HG03520 (cell line): ENCODE measurements at regions not wholly inside any gene's neighbourhood (a gene's known extent, or its start where the extent isn't known, plus 50 kb on each side); places are given as distances from the start of the nearest gene placed in this dataset.

ENCODE experiments used
- ATAC-seq: cut with Tn5 transposase; IDR thresholded peaks from one replicate; pipeline ENCODE4 v1.9.1; 2021; ENCODE audit warnings: mild to moderate bottlenecking, moderate library complexity; ENCODE audit not compliant: unreplicated experiment

DNA sequence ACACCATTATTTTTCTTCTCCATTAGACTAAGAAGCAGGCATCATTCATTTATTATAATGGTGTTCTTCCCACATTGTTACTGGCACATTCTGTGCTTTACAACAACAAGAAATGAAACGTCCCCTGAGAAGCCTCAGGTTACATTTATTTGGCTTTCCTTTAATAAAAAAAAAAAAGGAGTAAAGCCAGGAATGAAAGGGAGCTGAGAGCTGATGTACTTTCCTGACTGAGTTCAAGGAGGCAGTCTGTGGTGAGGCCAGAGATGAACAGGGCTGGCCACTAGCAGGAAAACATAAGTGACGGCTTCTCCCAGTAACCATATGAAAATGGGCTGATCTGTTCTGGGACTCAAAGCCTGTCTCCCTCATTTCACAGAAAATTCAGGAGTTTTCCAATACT lies 742.1 kb downstream of the MAFB start:
- ATAC-seq: no peak

DNA sequence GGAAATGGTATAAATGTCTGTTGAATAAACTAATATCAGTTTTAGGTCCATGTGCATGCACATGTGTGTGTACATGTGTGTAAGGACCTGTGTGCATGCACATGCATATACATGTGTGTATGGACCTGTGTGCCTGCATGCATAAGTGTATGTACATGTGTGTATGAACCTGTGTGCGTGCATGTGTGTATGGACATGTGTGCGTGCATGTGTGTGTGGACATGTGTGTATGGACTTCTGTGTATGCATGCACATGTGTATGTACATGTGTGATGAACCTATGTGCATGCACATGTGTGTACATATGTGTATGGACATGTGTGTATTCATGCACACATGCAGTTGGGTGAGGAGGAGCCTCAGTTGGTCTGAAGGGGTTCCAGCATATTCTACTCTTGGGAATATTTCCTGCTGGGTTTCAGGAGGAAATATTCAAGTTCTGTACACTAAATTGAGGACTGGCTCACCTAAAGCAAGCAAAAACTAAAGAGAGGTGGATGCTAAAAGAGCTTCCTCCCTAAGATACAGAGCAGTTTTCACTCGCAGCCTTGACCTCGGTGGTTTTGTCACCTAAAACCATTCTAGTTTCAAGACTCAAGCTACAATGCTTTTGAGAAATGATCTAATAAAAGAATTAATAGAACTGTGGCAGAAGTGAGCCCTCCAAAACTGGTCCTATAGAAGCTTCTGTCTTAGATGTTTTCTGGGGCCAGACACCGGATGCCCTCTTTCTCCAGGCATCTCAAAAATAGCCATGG lies 742.8 kb downstream of the MAFB start:
- ATAC-seq: no peak

DNA sequence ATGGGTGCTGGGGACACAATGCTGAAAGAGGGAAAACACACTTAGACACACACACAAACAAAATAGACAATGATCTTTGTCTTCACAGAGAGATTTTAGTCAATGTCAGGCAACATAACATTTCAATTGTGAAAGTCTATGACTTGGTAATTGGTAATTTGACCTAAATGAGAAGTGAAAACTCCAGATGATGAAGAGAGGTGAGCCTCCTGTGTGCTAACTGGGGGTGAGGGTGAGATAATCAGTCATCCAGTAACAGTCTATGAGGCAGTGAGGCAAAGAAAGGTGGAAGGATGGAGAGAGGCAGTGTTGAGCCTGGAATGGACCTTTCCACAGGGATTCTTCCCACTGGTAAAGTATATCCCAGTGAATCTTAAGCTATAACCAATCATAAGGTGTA lies 744.2 kb downstream of the MAFB start:
- no peak for ATAC-seq

DNA sequence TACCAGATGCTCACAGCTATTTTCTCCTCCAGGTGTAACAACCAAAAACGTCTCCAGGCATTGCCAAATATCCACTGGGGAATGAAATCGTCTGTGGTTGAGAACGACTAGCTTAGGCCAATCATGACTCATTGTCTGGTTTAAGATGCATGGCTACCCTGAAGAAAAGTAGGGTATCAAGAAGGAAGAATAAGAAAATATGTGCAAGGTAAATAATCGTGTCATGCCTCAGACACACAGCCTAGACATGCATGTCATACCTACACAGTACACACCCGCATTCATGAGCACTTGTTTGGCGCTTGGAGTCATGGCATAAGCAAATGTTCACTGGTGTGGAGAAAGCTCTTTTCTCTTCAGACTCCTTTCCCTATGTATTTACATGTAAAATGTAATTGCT lies 745.7 kb downstream of the MAFB start:
- ATAC-seq: no peak

DNA sequence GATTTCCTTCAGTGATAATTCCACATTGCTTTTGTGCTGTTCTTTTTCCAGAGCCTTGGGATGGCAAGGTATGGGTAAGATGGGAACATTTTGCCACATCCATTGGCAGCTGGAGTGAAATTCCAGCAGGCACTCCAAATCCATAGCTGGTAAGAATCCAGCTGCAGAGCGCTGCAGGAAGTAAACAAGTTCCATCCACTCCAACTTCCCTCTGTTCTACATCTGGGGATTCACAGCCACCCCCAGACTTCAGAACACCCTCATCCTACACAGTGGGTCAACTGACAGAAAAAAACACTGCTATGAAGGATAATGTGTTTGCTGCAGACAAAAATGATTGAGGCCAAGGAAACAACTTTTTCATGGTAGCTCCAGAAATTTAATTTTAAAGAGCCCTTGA lies 747.8 kb downstream of the MAFB start:
- ATAC-seq: no peak

DNA sequence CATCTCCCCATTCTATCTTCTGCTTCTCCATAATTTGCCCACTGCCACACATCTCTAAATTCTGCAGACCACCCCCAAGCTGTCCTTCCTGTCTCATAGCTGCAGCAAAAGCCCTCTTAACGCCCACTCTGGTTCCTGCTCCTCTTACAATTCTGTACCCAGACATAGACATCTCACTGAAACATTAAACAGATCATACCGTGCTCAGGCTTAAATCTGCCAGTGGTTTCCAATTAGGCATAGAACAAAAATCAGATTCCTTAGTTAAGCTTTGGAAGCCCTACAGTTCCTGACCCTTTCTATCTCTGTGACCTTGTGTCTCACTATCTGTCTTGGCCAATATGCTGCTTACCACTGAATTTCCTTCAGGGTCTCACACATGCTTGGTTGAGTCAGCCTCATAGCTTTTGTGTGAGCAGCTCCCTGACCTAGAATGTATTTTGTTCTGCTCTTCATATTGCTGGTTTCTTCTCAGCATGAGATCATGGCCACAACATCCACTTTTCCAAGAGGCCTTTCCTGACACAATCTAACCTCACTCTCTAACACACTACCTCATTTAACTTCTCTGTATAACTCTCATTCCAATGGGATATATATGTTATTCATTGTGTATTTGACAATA lies 749.7 kb downstream of the MAFB start:
- no peak for ATAC-seq

DNA sequence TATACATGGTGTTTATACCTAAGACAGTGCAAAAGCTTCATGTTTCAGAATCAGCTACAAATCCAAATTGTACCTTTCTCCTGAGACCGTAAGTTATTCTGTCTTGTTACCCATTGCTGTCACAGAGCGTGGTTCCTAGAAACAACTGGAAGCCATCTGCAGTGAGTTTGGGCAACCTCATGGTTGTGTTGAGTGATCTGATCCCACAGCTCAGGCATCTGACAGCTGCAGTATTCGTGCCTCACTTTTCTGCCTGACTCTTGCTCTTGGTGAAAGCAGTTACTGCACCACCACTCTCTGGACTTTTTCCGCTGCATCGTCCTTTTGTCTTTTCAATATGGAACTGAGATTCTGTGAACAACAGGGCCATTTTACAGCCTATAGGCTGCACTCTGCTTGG lies 752.6 kb downstream of the MAFB start:
- ATAC-seq: no peak

DNA sequence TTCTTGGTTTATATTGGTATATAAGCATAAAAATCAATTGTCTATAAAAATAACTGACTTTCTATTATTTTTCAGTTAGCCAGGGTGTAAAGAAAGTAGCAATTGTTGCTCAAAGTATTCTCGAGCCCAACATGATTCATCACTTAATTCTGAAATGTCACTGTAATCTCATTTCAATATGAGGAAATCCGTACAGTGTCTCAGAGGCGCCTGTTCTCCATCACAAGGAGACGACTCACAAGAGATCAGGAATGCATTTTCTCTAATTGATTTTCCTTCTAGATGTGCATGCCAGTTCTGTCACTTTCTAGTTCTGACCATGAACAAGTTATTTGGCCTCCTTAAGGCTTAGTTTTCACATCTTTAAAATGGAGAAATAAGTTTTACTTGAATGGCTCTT lies 753.1 kb downstream of the MAFB start:
- ATAC-seq: no peak

DNA sequence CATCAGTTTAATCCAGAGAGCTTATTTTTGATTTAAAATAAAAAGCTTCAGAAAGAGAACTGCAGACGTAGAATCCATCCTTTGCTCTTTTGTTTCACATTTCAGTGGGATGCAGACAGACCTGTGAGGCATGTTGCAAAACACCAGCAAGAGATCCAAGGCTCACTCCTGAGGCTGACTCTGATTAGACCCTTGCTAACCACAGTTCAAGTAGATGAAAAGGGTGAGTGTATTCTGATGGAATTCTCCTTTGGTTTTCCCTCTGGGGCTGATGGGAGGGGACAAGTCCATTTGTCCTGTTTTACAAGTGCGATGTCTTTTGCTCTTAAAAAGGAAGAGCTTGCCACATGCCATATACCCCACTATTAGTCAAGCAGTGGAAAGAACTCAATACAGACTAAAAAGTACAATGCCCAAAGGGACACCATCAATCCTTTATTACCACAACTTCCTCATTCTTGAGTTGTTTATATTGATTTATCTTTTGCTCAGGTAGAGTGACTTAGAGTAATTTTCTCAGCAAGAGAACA lies 772.7 kb downstream of the MAFB start:
- no peak for ATAC-seq

DNA sequence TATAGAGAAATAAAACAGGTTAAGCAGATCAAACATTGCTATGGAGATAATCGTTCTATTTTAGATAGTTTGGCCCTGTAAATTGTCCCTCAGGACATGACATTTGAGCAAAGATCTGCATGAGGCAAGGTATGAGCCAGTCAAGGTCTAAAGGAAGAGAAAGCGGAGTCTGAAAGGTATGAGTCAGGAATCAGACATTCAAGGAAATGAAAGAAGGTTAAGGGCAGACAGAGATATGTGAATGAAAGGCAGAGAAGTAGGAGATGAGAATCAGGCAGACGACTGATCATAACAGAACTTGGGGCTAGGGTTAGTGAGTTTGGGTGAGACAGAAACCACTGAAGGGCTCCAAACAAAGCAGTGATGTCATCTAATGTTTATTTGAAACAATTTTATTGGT lies 775.8 kb downstream of the MAFB start:
- ATAC-seq: no peak

DNA sequence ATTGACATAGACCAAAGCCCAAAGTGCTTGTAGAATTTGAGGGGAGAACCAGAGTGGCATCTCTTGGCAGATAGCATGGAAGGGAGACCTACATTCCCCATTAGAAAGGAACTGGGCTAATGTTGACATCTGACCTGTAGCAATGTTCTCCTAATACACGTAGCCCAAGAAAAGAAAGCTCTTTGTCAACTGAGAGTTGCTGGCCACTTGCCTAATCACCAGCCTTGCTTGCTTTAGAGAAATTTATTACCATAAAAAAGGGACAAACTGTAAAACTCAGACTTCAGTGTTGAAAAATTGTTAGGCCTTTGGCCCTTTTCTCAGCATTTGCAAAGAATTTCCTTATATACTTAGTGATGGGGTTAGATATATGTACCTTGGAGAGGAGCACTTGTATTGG lies 777.5 kb downstream of the MAFB start:
- ATAC-seq: no peak

DNA sequence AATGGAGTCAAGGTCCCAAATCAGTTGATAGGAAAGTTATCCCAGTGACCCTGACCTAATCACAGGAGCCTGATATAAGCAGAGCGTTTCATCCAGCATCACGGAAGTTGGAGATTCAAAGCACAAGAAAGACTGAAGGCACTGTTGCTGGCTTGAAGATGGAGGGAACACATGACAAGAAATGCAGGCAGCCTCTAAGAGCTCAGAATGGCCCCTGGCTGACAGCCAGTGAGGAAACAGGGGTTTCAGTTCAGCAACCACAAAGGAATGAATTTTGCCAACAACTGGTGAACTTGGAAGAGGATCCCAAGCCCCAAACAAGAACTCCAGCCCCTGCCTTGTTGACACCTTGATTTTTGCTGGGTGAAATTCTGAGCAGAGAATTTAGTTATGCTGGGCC lies 778.5 kb downstream of the MAFB start:
- ATAC-seq: no peak

DNA sequence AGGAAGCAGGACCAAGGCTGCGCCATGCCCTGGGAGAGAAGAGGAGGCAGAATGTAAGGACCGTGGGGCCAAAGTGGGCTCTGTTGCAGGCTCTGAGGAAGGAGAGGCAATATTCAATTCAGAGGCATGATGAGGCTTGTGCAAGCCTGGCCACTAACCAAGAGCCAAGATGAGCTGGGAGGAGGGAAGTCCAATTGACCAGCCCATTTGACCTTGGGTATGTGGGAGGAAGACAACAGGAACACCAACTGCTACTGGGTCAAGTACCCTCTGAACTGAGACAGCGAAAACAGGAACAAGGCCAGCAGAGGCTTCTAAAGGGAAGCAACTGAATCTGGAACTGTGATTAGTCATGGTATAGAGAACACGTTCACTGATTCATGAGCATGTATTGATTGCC lies 779.6 kb downstream of the MAFB start:
- ATAC-seq: no peak

DNA sequence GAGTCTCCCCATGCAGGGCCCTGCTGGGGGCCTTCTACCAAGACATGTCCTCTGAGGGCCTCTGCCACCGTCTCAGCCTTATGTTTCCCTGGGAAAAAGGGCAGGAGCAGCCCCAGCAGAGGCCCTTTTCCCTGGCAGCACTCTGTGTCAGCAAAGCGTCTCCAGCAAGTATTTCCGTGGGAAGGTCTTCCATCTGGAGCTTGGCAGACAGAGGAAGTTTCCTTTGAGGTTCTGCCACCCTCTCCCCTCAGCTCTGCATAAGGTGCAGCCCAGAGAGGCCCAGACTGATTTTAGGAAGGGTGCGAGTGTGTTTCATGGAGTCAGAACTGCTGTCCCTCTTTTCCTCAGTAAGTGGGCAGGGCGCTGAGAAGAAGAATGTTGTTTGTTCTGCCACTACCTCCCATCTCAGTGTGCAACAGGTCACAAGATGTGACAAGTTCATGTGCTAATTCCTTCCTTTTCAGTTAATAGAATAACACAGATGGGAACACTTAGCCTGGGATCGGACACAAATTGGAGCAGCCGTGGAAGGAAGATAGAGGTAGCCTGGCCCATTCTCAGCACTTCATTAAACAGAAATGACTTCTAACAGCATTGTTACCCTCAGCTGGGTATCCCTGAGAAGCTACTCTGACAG lies 784.4 kb downstream of the MAFB start:
- no peak for ATAC-seq

DNA sequence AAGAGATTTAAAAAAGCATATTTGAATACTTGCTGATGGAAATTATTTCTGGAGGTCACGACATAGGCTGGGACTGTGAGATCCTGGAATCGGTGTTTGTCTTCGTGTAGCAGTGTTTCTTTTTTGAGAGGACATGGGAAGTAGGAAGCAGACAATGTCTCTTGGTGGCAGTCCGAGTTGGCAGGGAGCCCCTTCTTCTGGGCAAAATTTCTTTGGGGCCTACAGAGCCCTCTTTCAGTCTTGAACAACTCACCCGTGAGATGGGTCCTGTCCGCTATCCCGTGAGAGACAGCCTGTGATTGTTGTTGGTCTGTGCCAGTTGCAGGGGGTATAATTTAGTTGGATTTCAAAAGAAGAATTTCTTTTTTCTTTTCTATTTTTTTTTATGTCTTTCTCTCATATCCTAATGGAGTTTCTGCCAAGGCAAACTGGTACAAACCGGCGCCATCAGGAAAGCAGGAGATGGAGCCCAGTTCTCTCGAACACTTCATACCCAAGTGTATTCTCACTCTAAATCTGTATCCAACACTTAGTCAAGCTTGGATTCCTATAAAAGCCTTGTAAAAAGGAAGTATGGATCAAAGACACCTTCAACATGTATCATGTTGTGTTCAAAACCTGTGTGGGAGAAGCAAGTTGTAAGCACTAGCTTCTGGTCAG lies 785.1 kb downstream of the MAFB start:
- no peak for ATAC-seq

DNA sequence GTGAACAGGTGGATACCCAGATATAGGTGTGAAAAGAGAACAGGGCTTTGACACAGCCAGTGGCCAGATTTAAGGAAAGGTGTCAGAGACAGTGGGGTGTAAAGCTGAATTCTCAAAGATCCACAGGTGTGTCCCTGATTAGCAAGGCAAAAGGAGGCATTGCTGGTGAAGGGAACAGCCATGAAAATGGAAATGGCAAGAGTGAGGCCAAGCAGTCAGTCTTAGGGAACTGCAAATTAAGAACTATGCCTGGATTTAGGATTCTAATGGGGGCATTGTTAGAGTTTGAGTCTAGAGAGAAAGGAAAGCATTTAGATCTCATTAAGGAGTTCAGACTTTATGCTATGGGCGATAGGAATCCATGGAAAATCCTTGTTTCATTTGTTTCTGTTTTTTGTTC lies 789.2 kb downstream of the MAFB start:
- no peak for ATAC-seq

DNA sequence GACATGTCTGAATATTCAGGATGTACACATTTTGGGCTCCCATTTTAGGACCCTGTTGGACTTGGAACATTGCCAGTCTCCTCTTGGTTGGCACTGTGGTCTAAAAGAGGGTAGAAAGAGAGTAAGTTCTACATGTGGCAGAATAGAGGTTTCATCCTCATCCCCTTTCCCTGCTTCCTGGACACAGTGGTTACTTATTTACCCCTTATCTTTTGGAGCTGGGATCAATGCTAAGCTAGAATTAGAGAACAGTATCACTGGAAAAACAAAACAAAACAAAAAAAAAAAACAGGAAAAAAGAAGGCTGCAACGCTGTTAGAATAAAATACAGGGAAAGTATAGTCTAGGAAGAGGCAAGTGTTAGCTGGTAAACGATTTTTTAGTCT lies 790.6 kb downstream of the MAFB start:
- ATAC-seq: no peak

DNA sequence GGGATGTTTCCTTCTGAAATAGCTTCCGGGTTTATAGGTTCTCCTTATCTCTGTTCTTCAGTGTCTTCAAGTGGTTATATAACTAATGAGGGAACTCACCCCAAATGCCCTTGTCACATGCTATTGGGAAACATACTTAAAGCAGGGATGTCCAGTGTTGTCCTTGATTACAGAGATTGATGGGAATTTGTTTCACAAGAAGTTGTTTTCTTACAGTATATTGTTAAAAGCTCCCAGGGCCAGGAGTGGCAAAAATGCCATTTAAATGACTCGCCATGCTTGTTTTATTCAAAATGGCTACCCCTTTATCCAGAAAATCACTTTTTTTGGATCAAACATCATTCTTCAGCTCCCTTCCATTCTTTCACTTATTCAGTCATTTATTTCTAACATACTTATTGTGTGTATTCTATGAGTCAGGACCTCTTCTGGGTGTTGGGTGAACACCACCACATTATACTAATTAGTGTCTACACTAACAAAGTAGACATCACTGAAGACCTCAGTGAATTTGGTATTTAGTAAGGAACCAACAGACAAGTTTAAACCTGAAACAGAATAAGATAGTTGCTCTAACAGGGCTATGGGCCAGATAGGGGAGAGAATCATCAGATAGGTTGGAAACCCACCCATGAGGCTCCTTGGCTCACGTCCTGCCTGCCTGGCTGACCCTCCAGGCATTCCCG lies 791.1 kb downstream of the MAFB start:
- no peak for ATAC-seq

DNA sequence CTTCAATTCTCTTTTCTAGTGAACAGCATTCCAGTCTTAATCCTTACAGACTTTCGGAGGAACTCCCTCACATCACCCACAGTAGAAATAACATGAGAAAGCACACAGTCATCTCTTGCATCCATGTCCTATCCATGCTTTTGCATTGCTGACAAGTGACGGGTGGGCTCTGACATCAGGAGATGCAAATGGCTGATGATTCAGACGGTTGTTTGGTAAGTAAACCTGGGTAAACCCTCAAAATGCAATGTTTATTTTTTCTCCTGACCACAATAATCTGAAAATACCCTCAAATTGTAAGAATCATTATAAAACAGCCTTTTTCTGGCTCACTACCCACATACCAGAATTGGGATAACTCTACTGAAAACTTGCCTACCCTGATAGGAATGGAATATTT lies 792.0 kb downstream of the MAFB start:
- ATAC-seq: no peak

DNA sequence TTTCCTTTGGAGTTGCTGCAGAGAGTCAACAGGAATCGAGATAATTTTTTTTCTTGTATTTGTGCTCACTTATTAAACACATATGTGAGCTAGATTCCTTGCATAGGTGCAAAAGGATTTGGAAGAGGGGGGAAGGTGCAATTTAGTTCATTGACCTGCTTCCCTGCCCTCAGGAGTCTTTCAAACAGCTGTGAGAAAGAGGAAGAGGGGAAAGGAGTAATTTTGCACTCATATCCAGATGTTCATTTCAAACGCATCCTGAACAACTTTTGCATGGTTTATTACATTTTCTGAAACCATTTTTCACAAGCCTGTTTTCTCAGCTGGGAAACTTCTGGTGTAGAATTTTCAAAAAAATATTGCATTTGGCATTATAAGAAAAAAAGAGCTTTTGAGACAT lies 795.0 kb downstream of the MAFB start:
- no peak for ATAC-seq

DNA sequence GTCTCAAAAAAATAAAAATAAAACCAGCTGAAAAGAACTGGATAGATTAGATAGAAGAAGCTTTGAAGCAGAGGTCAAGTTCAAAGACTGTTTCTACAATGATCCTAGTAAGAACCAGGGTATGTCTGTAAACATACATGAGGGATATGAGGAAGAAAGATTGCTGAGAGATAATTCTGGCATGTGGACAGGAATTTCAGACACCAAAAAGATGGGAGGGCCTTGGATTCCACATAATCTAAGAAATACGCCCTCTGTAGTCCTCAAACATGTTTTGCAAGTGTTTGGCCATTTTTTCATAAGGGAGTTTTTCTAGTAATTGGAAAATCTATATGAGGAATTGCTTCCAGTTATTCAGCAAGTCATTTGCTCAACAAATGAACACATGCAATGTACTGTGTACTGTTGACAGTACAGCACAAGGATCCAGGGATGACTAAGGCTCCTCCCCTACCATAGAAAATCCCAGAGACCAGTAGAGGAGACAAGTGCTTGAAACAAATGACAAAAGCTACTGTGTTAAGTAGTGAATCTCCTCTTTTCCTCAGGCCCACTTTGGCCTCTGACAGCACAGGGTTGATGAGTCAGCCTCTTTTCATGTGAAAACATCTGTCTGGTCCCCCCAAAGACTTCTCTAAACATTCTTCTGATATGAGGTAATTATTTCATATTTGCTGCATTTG lies 795.9 kb downstream of the MAFB start:
- no peak for ATAC-seq
